ENCODE measurements at regions not wholly inside any gene's neighbourhood (a gene's known extent, or its start where the extent isn't known, plus 50 kb on each side); places are given as distances from the start of the nearest gene placed in this dataset.

GRCh38 chrX:7409866-7410265 lies 261.9 kb upstream of the PUDP start:
- TF ChIP-seq CTCF (IDR thresholded peaks at IDR 0.05), result no peak
- intact Hi-C loops (cut with DNase I), result no loop called here
- DNase-seq (no peak), ATAC-seq (no peak)
- no peak overlapping the region for H3K27ac ChIP-seq
- H3K9me3 ChIP-seq, result no peaks in the 10 kb centered on the region
- no peaks in the 10 kb centered on the region for H3K27me3 ChIP-seq
- H3K36me3 ChIP-seq, result no peaks in the 10 kb centered on the region
- no peaks in the 10 kb centered on the region for H3K4me1 ChIP-seq
- H3K4me3 ChIP-seq, result no peak overlapping the region

GRCh38 chrX:7399373-7399772 lies 251.4 kb upstream of the PUDP start:
- H3K9me3 ChIP-seq, result no peaks in the 10 kb centered on the region
- H3K4me3 ChIP-seq, result no peak overlapping the region
- ATAC-seq, result no peak
- intact Hi-C loops (cut with DNase I), result no loop called here
- no peak for TF ChIP-seq CTCF (IDR thresholded peaks at IDR 0.05)
- H3K27me3 ChIP-seq, result no peaks in the 10 kb centered on the region
- no peak for DNase-seq
- no peak overlapping the region for H3K27ac ChIP-seq
- no peaks in the 10 kb centered on the region for H3K4me1 ChIP-seq
- H3K36me3 ChIP-seq, result no peaks in the 10 kb centered on the region

GRCh38 chrX:7390441-7390840 lies 242.5 kb upstream of the PUDP start:
- Histone ChIP-seq H3K27me3 (no peaks in the 10 kb centered on the region), H3K27ac (no peak overlapping the region), H3K9me3 (no peaks in the 10 kb centered on the region), H3K4me3 (no peak overlapping the region), H3K4me1 (no peaks in the 10 kb centered on the region), H3K36me3 (no peaks in the 10 kb centered on the region)
- TF ChIP-seq CTCF (IDR thresholded peaks at IDR 0.05), result no peak
- DNase-seq, result no peak
- intact Hi-C loops (cut with DNase I), result no loop called here
- no peak for ATAC-seq

GRCh38 chrX:7389576-7389975 lies 241.6 kb upstream of the PUDP start:
- Histone ChIP-seq H3K27ac (no peak overlapping the region), H3K27me3 (no peaks in the 10 kb centered on the region), H3K4me3 (no peak overlapping the region), H3K9me3 (no peaks in the 10 kb centered on the region), H3K4me1 (no peaks in the 10 kb centered on the region), H3K36me3 (no peaks in the 10 kb centered on the region)
- no peak for TF ChIP-seq CTCF (IDR thresholded peaks at IDR 0.05)
- intact Hi-C loops (cut with DNase I), result no loop called here
- DNase-seq (no peak), ATAC-seq (no peak)

- H3K36me3 ChIP-seq, result no peaks in the 10 kb centered on the region
- H3K9me3 ChIP-seq, result no peaks in the 10 kb centered on the region
- no peak overlapping the region for H3K4me3 ChIP-seq
- no peaks in the 10 kb centered on the region for H3K27me3 ChIP-seq
- no peak for TF ChIP-seq CTCF (IDR thresholded peaks at IDR 0.05)
- DNase-seq (no peak), ATAC-seq (no peak)
- intact Hi-C loops (cut with DNase I), result no loop called here
- no peak overlapping the region for H3K27ac ChIP-seq
- H3K4me1 ChIP-seq, result no peaks in the 10 kb centered on the region
Measured at GRCh38 chrX:7385131-7385530, 237.2 kb upstream of the PUDP start.

GRCh38 chrX:7378406-7378805 lies 230.5 kb upstream of the PUDP start:
- H3K27me3 ChIP-seq, result no peaks in the 10 kb centered on the region
- ATAC-seq, result no peak
- no peak overlapping the region for H3K4me3 ChIP-seq
- intact Hi-C loops (cut with DNase I), result no loop called here
- H3K9me3 ChIP-seq, result no peaks in the 10 kb centered on the region
- no peak for TF ChIP-seq CTCF (IDR thresholded peaks at IDR 0.05)
- H3K36me3 ChIP-seq, result no peaks in the 10 kb centered on the region
- H3K4me1 ChIP-seq, result no peaks in the 10 kb centered on the region
- no peak overlapping the region for H3K27ac ChIP-seq
- DNase-seq, result no peak

Data from upper lobe of right lung (tissue), 1 donor.